DOHH2 (cell line): ENCODE measurements at regions not wholly inside any gene's neighbourhood (a gene's known extent, or its start where the extent isn't known, plus 50 kb on each side); places are given as distances from the start of the nearest gene placed in this dataset.

ENCODE experiments used
- H3F3A ChIP-seq: fragments of 200-600 bp; sonication (generic), shearing (Covaris generic); 2 replicates; pipeline ENCODE4 v1.6.0; 2016; ENCODE audit warnings: antibody characterized with exemption, mild to moderate bottlenecking; ENCODE audit not compliant: control insufficient read depth, insufficient read depth
- H3K27ac ChIP-seq: fragments of 200-600 bp; sonication (generic); 2 replicates; pipeline ENCODE4 v1.5.1; 2014; ENCODE audit warnings: low read depth, mild to moderate bottlenecking, low read length, moderate library complexity
- H3K27me3 ChIP-seq: fragments of 200-600 bp; sonication (generic); 2 replicates; pipeline ENCODE4 v1.6.1; 2014; ENCODE audit warnings: mild to moderate bottlenecking, low read length, mixed read lengths; ENCODE audit not compliant: control insufficient read depth
- H3K36me3 ChIP-seq: fragments of 200-600 bp; sonication (generic); 2 replicates; pipeline ENCODE4 v1.6.1; 2014; ENCODE audit warnings: mild to moderate bottlenecking, low read length, moderate library complexity, mixed read lengths; ENCODE audit not compliant: control insufficient read depth
- H3K4me1 ChIP-seq: fragments of 200-600 bp; sonication (generic); 2 replicates; pipeline ENCODE4 v1.6.1; 2014; ENCODE audit warnings: mild to moderate bottlenecking, low read length, mixed read lengths; ENCODE audit not compliant: control insufficient read depth
- H3K4me2 ChIP-seq: fragments of 200-600 bp; sonication (generic); 2 replicates; pipeline ENCODE4 v1.6.0; 2014; ENCODE audit warnings: mild to moderate bottlenecking, low read length, moderate library complexity
- H3K4me3 ChIP-seq: fragments of 200-600 bp; sonication (generic); 2 replicates; pipeline ENCODE4 v1.5.1; 2014; ENCODE audit warnings: mild to moderate bottlenecking, low read length, mixed read lengths
- H3K79me2 ChIP-seq: fragments of 200-600 bp; sonication (generic); 2 replicates; pipeline ENCODE4 v1.6.1; 2014; ENCODE audit warnings: mild to moderate bottlenecking, low read length, mixed read lengths; ENCODE audit not compliant: control insufficient read depth
- H3K9me2 ChIP-seq: fragments of 200-600 bp; sonication (generic); replicated peaks from 2 replicates; pipeline ENCODE4 v1.6.1; 2014; ENCODE audit warnings: mild to moderate bottlenecking, low read length, mixed read lengths; ENCODE audit not compliant: control insufficient read depth
- H3K9me3 ChIP-seq: fragments of 200-600 bp; sonication (generic); 2 replicates; pipeline ENCODE4 v1.6.1; 2014; ENCODE audit warnings: antibody characterized with exemption, low read length, mixed read lengths; ENCODE audit not compliant: control insufficient read depth, insufficient read depth
- H4K20me1 ChIP-seq: fragments of 200-600 bp; sonication (generic); 2 replicates; pipeline ENCODE4 v1.6.0; 2014; ENCODE audit warnings: low read depth, mild to moderate bottlenecking, antibody characterized with exemption, low read length, moderate library complexity; ENCODE audit not compliant: control insufficient read depth, insufficient read depth
- EZH2phosphoT487 ChIP-seq: fragments of 200-600 bp; sonication (generic); IDR thresholded peaks from 2 replicates; pipeline ENCODE4 v1.6.1; 2017; ENCODE audit warnings: borderline replicate concordance, mild to moderate bottlenecking, antibody characterized with exemption, low read length, moderate library complexity, mixed read lengths
- TF ChIP-seq, protein P1 (sequence below): fragments of 200-600 bp; sonication (generic); IDR thresholded peaks from one replicate; pipeline ENCODE4 v1.5.1; 2014; ENCODE audit warnings: antibody characterized with exemption, mild to moderate bottlenecking, low read depth, low read length; ENCODE audit not compliant: poor library complexity, severe bottlenecking

DNA sequence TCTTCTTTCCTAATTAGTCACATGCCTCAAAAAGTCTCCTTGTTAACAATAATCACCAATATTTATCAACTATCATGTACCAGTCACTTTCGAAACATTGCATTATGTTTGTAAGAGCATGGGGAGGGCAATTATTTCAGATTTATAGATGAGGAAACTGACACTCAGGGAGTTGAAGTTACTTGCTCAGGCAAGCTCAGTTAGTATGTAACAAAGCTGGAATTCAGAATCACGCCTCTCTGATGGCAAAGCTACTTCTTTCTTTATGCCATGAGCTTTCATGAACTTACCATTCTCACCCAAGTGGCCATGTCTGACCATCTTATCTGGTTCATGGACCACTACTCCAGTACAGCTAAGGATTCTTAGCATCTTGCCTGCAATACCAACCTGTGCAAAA lies 183.4 kb upstream of the TANK start:
- Histone ChIP-seq H3K9me3 (no peaks in the 10 kb centered on the region), H3K79me2 (no peaks in the 10 kb centered on the region), H3K9me2 (no peaks in the 10 kb centered on the region), H3K4me3 (no peak overlapping the region), H4K20me1 (no peaks in the 10 kb centered on the region), H3F3A (no peaks in the 10 kb centered on the region), H3K4me2 (no peak overlapping the region), H3K4me1 (no peaks in the 10 kb centered on the region), H3K36me3 (no peaks in the 10 kb centered on the region), H3K27ac (no peak overlapping the region), H3K27me3 (no peaks in the 10 kb centered on the region)
- TF ChIP-seq, protein P1, sequence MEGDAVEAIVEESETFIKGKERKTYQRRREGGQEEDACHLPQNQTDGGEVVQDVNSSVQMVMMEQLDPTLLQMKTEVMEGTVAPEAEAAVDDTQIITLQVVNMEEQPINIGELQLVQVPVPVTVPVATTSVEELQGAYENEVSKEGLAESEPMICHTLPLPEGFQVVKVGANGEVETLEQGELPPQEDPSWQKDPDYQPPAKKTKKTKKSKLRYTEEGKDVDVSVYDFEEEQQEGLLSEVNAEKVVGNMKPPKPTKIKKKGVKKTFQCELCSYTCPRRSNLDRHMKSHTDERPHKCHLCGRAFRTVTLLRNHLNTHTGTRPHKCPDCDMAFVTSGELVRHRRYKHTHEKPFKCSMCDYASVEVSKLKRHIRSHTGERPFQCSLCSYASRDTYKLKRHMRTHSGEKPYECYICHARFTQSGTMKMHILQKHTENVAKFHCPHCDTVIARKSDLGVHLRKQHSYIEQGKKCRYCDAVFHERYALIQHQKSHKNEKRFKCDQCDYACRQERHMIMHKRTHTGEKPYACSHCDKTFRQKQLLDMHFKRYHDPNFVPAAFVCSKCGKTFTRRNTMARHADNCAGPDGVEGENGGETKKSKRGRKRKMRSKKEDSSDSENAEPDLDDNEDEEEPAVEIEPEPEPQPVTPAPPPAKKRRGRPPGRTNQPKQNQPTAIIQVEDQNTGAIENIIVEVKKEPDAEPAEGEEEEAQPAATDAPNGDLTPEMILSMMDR, result no peak
- no peak for TF ChIP-seq EZH2phosphoT487

DNA sequence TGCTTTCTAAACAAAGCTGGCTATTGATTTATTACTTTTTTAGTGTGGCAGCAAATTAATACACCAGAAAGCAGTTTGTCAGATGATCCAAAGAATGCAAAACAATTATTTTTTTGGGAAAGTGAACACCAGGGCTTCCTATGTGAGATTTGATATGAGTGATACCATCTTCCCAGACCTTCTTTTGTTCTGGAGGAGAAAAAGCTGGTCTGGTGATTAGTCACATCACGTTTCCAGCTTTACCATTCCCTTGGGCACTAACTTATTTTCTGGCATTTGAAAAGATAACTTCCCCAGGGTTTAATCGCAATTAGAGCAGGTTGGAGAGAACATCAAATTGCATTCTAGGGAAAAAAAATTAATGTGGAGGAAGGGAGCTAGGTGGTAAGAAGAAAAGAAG lies 182.9 kb upstream of the TANK start:
- no peaks in the 10 kb centered on the region for H3K79me2 ChIP-seq
- no peak overlapping the region for H3K4me3 ChIP-seq
- no peaks in the 10 kb centered on the region for H3K9me3 ChIP-seq
- H3F3A ChIP-seq, result no peaks in the 10 kb centered on the region
- H3K4me1 ChIP-seq, result no peaks in the 10 kb centered on the region
- H3K4me2 ChIP-seq, result no peak overlapping the region
- H3K36me3 ChIP-seq, result no peaks in the 10 kb centered on the region
- no peaks in the 10 kb centered on the region for H3K27me3 ChIP-seq
- H3K27ac ChIP-seq, result no peak overlapping the region
- H4K20me1 ChIP-seq, result no peaks in the 10 kb centered on the region
- no peak for TF ChIP-seq EZH2phosphoT487
- TF ChIP-seq, protein P1, result no peak
- no peaks in the 10 kb centered on the region for H3K9me2 ChIP-seq

DNA sequence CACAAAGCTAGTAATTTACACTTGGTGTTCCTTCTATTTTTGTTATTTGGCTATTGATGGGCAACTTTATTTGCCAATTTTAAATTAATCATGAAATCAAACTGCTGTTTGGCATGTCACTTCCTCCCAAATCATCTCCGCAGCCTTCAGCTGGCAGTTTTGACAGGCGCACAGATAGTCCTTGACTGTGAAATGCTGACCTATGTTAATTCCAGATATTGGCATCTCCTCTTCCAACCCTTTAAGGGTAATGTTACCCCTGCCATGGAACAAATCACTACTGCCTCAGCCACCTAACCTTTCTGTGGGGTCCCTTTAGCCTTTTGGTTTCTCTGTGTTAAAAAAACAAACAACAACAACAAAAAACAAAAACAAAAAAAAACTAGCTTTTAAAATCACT lies 182.4 kb upstream of the TANK start:
- no peak overlapping the region for H3K27ac ChIP-seq
- H3K9me3 ChIP-seq, result no peaks in the 10 kb centered on the region
- H3K4me3 ChIP-seq, result no peak overlapping the region
- H3K9me2 ChIP-seq, result no peaks in the 10 kb centered on the region
- TF ChIP-seq, protein P1, result no peak
- TF ChIP-seq EZH2phosphoT487, result no peak
- no peak overlapping the region for H3K4me2 ChIP-seq
- H3K4me1 ChIP-seq, result no peaks in the 10 kb centered on the region
- no peaks in the 10 kb centered on the region for H4K20me1 ChIP-seq
- H3K27me3 ChIP-seq, result no peaks in the 10 kb centered on the region
- no peaks in the 10 kb centered on the region for H3K79me2 ChIP-seq
- no peaks in the 10 kb centered on the region for H3F3A ChIP-seq
- no peaks in the 10 kb centered on the region for H3K36me3 ChIP-seq
